Midbrain (tissue), 1 donor: ENCODE measurements at regions not wholly inside any gene's neighbourhood (a gene's known extent, or its start where the extent isn't known, plus 50 kb on each side); places are given as distances from the start of the nearest gene placed in this dataset.
"Not testable (repeated sequence)": the region's sequence is repeated elsewhere in the genome, so short reads cannot be mapped to it uniquely, and the experiment has no call there.

Source experiments
- DNase-seq: peaks from one replicate; lab custom pipeline; 2025; lab: John Stamatoyannopoulos, UW

DNA sequence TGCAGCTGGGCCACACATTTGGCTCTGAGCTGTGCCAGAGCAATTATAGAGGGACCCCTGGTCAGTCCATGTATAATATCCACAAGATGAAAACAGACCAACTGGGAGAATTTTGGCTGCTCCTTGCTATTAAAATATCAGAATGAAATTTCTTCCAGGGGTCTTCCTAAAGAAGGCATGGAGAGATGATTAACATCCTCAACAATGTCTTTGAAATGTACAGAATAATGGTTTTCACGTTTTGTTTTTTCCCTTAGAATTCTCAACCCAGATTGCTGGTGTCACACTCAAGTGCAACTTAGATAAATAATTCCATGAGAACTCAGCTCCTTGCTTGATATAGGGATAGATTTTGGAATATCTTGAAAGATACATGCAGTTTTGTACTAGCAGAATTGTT lies 148.3 kb upstream of the SLC24A2 start:
- no peak for DNase-seq

DNA sequence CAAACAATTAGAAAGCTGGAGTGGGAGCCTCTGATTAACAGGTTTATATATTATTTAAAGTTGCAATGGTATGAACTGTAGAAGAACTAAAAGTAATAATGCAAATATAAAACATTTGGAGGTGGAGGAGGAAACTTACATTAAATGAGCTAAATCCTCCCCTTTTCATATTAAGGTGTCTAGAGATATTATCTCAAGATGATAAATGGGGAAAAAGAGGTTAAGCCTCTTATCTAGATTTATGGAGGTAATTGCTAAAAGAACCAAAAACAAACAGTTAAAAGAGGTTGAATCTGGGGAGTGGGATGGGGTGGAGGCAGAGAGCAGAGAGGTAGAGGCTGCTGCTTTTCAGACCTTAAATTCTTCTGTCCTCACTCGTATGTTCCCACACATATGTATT lies 147.8 kb upstream of the SLC24A2 start:
- DNase-seq, result no peak

GRCh38 chr9:19935422-19935821 lies 146.6 kb upstream of the SLC24A2 start:
- DNase-seq, result no peak

- DNase-seq, result no peak
Observed at GRCh38 chr9:19934301-19934871, 145.5 kb upstream of the SLC24A2 start.

- DNase-seq, result no peak
Observed at GRCh38 chr9:19931098-19931890, 142.5 kb upstream of the SLC24A2 start.

DNA sequence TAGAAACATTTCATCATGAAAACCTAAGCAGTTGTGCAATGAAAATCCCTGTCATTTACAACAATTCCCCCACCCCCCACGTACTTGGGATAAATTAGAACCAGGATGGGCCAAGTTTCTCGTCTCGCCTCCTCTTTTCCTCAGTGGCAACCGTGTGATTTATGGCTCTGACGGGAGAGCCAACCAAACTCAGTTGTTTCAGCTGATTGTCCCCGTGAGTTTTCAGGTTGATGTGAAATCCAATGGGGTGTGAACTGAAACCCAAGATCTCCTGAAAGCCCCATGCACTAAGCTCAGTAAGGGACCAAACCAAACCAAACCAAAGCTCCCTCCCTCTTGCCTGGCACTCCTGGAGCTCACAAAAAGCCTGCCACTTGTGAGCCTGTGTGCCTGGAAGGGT lies 138.7 kb upstream of the SLC24A2 start:
- no peak for DNase-seq

DNA sequence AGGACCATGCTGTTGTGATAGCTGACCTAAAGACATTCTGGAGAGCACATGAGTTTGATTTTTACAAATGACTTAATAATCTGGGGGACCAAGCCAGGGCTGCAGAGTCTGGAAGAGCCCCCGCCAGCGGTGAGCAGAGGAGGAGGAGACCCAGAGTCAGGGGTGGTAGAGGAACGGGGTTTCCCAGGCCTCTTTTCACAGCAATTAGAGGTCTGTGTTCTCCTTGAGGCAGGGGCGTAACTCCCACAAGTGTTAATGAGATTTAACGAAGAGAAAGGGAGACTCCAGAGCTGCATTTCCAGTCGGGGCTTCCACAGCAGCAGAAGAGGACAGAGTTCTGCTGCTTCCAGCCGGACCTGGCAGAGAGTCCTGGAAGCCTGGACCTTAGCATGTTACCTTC lies 137.9 kb upstream of the SLC24A2 start:
- no peak for DNase-seq

- peak; percentile 85 for DNase-seq
Observed at GRCh38 chr9:19925674-19926503, 137.1 kb upstream of the SLC24A2 start.

DNA sequence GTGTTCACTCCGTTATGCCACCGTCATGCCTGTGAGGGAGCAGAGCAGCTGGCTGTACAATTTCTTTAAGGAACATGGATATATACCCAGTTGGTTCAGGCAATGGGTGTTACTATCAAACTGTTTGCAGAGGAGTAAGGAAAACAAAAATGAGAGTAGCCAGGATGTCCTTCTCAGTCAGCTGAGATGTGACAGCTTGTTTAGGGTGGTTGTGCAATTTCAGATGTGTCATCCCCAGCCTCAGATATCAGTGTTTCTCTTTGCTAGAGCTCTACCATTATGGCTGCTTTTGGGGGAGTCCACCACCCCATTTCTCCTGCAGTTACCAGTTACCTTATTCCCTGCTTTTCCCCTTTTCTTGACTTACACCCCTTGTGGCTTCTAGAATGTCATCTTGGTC lies 135.2 kb upstream of the SLC24A2 start:
- DNase-seq, result no peak

GRCh38 chr9:19922476-19923118 lies 133.8 kb upstream of the SLC24A2 start:
- peak; percentile 84 for DNase-seq

GRCh38 chr9:19920401-19920800 lies 131.6 kb upstream of the SLC24A2 start:
- DNase-seq, result no peak

DNA sequence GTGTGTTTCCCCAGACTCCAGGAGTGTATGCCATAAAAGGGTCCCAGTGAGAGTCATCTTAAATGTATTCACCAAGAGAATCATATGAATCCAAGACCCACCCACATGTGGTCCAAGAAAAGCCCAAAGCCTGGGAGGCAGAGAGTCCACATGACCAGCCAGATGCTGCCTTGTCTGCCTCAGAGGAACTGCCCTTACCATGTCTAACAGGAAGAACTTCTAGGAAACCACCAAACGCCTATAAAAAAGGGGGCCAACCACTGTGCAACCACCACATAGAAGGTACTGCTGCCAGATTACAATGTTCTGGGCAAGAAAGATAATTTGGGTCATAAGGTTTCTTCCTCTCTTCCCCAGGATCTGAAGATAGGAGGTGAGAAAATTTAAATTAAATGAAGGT lies 129.8 kb upstream of the SLC24A2 start:
- DNase-seq, result no peak

DNA sequence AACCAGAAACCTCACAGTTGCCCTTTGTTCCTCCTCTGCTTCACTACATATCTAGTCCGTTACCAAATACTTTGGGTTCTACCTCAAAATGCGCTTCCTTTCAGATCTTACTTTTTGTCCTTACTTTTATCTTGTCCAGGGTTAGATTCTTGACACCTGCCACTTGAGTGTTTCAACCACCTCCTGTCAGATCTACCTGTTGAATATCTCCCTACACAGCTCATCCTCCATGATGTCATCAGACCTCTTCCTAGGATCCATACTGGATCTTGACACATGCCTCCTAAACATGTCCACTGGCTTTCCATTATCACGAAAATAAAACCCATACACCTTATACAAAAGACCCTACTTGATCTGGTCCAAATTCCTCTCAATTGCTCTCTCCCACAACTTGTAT lies 125.2 kb upstream of the SLC24A2 start:
- DNase-seq, result no peak

DNA sequence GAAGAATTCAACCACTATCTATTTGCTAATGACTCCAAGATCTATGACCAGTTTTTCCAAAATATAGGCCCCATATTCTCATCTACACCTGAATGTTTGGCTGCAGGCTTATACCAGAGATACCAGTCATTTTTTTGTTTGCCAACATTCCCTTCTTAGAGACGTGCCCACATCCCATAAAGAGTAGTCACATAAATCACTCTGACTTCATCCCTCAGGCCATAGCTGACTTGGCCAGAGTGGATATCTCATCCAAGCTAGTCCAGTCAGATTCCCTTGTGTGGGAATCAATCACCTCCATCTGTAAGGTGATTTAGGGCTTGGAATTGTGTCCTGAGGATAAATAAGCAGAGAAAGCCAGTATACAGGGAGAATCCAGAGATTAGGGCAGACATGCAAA lies 124.3 kb upstream of the SLC24A2 start:
- no peak for DNase-seq

DNA sequence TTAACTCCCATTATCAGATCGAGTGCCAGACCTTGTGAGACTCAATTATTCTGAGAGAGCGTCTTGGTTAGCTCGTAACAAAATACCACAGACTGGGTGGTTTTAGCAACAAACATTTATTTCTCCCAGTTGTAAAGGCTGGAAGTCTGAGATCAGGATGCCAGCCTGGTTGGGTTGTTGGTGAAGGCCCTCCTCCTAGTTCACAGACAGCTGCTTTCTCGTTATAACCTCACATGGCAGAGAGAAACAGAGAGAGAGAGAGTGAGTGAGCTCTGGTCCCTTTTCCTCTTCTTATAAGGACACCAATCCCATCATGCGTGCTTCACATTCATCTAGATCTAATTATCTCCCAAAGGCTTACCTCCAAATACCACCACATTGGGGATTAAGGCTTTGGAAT lies 114.2 kb upstream of the SLC24A2 start:
- DNase-seq, result no peak

- DNase-seq, result no peak
Observed at GRCh38 chr9:19901586-19901985, 112.7 kb upstream of the SLC24A2 start.

DNA sequence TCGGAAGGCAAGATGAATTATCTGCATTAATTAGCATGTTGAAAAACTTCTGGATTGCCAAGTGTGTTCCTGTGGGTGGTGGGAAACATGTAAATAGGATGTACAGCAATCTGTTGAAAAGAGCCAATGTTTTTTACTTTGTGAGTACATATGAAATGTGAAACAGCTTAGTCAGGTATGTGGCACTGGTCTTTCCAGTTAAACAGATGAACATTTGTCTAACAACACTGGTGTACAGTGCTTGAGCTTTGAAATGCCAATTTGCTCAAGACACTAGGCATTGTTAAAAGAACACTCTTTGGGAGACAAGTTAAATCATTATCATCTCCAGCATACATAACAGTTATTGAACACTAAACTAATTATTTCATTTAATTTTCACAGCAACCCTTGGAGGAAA lies 107.3 kb upstream of the SLC24A2 start:
- no peak for DNase-seq

GRCh38 chr9:19895578-19895977 lies 106.7 kb upstream of the SLC24A2 start:
- DNase-seq, result not testable (repeated sequence)

- DNase-seq, result no peak
Observed at GRCh38 chr9:19895006-19895405, 106.2 kb upstream of the SLC24A2 start.

GRCh38 chr9:19885608-19886007 lies 96.8 kb upstream of the SLC24A2 start:
- DNase-seq, result no peak

GRCh38 chr9:19879062-19879461 lies 90.2 kb upstream of the SLC24A2 start:
- no peak for DNase-seq

DNA sequence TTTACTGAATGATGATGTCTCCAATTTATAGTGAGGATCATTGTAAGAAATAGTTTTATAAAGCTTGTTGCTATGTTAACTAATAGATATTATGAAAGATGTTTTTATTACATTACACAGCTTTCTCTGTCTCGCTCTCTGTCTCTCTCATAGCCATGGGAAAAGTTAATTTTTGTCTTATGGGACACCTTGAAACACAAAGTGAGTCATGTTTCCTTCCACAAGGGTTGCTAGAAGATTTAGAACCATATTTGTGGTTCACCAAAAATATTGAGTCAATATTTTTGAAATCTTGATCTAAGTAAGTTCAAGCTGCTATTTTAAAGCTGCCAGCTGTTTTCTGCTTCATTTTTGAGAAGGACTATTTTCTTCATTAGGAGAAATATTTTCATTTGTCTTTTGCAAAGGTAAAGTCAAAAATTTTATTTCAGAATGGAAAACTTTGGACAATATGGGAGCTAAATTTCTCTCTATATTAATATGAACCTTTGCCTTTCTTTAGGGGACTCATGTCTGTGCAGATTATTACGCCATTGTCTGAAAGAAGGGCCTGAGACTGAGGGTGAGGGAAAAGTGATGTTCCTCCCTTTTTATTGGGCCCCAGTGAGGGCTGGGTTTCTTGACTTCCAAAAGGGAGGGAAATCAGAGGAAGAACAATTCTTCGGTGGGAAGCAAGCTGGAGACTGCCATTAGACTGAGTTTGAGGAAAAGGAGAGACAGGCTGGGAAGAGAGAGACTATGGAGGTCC lies 87.9 kb upstream of the SLC24A2 start:
- DNase-seq, result no peak
